ENCODE measurements at regions not wholly inside any gene's neighbourhood (a gene's known extent, or its start where the extent isn't known, plus 50 kb on each side); places are given as distances from the start of the nearest gene placed in this dataset.
"Not testable (repeated sequence)": the region's sequence is repeated elsewhere in the genome, so short reads cannot be mapped to it uniquely, and the experiment has no call there.

- no peak for TF ChIP-seq CTCF (IDR thresholded peaks at IDR 0.05; ENCODE audit: control insufficient read depth, extremely low read depth, insufficient read depth)
- no peak overlapping the region for H3K4me3 ChIP-seq (ENCODE audit: low read depth, low read length)
- no peak for DNase-seq (ENCODE audit: low read depth)
These were observed 467.4 kb downstream of the DIRAS2 start for GRCh38 chr9:90175257-90175656.

- no peak for DNase-seq (ENCODE audit: low read depth)
- no peak overlapping the region for H3K4me3 ChIP-seq (ENCODE audit: low read depth, low read length)
- TF ChIP-seq CTCF (IDR thresholded peaks at IDR 0.05; ENCODE audit: control insufficient read depth, extremely low read depth, insufficient read depth) = no peak
These were observed 466.8 kb downstream of the DIRAS2 start for GRCh38 chr9:90175865-90176264.

- no peak overlapping the region for H3K4me3 ChIP-seq (ENCODE audit: low read depth, low read length)
- TF ChIP-seq CTCF (IDR thresholded peaks at IDR 0.05; ENCODE audit: control insufficient read depth, extremely low read depth, insufficient read depth) = no peak
- no peak for DNase-seq (ENCODE audit: low read depth)
These were observed 465.7 kb downstream of the DIRAS2 start for GRCh38 chr9:90176901-90177300.

GRCh38 chr9:90180381-90180780 lies 462.2 kb downstream of the DIRAS2 start:
- no peak for DNase-seq (ENCODE audit: low read depth)
- TF ChIP-seq CTCF (IDR thresholded peaks at IDR 0.05; ENCODE audit: control insufficient read depth, extremely low read depth, insufficient read depth) = no peak
- no peak overlapping the region for H3K4me3 ChIP-seq (ENCODE audit: low read depth, low read length)

- no peak for DNase-seq (ENCODE audit: low read depth)
- H3K4me3 ChIP-seq (ENCODE audit: low read depth, low read length) = no peak overlapping the region
- TF ChIP-seq CTCF (IDR thresholded peaks at IDR 0.05; ENCODE audit: control insufficient read depth, extremely low read depth, insufficient read depth) = no peak
These were observed 454.0 kb downstream of the DIRAS2 start for GRCh38 chr9:90188656-90189055.

- no peak overlapping the region for H3K4me3 ChIP-seq (ENCODE audit: low read depth, low read length)
- no peak for TF ChIP-seq CTCF (IDR thresholded peaks at IDR 0.05; ENCODE audit: control insufficient read depth, extremely low read depth, insufficient read depth)
- DNase-seq (ENCODE audit: low read depth) = no peak
These were observed 453.3 kb downstream of the DIRAS2 start for GRCh38 chr9:90189306-90189705.

GRCh38 chr9:90192465-90192864 lies 450.2 kb downstream of the DIRAS2 start:
- DNase-seq (ENCODE audit: low read depth) = peak; percentile 6
- H3K4me3 ChIP-seq (ENCODE audit: low read depth, low read length) = not testable (repeated sequence)

GRCh38 chr9:90198956-90199355 lies 443.7 kb downstream of the DIRAS2 start:
- DNase-seq (ENCODE audit: low read depth) = no peak
- TF ChIP-seq CTCF (IDR thresholded peaks at IDR 0.05; ENCODE audit: control insufficient read depth, extremely low read depth, insufficient read depth) = no peak
- no peak overlapping the region for H3K4me3 ChIP-seq (ENCODE audit: low read depth, low read length)
